ENCODE measurements at regions not wholly inside any gene's neighbourhood (a gene's known extent, or its start where the extent isn't known, plus 50 kb on each side); places are given as distances from the start of the nearest gene placed in this dataset.

GRCh38 chr2:120952318-120952717 lies 216.7 kb downstream of the GLI2 start (continued):
- TF ChIP-seq EZH2 (IDR thresholded peaks at IDR 0.05): no peak
- no peak for TF ChIP-seq TCF7L2 (IDR thresholded peaks at IDR 0.05; ENCODE audit: borderline replicate concordance, extremely low read depth, insufficient read depth, insufficient read length)
- TF ChIP-seq, protein P1, sequence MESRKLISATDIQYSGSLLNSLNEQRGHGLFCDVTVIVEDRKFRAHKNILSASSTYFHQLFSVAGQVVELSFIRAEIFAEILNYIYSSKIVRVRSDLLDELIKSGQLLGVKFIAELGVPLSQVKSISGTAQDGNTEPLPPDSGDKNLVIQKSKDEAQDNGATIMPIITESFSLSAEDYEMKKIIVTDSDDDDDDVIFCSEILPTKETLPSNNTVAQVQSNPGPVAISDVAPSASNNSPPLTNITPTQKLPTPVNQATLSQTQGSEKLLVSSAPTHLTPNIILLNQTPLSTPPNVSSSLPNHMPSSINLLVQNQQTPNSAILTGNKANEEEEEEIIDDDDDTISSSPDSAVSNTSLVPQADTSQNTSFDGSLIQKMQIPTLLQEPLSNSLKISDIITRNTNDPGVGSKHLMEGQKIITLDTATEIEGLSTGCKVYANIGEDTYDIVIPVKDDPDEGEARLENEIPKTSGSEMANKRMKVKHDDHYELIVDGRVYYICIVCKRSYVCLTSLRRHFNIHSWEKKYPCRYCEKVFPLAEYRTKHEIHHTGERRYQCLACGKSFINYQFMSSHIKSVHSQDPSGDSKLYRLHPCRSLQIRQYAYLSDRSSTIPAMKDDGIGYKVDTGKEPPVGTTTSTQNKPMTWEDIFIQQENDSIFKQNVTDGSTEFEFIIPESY (IDR thresholded peaks at IDR 0.05; ENCODE audit: extremely low read depth, insufficient replicate concordance, low read length): no peak
- TF ChIP-seq CBX3 (IDR thresholded peaks at IDR 0.05; ENCODE audit: low read depth): no peak

DNA sequence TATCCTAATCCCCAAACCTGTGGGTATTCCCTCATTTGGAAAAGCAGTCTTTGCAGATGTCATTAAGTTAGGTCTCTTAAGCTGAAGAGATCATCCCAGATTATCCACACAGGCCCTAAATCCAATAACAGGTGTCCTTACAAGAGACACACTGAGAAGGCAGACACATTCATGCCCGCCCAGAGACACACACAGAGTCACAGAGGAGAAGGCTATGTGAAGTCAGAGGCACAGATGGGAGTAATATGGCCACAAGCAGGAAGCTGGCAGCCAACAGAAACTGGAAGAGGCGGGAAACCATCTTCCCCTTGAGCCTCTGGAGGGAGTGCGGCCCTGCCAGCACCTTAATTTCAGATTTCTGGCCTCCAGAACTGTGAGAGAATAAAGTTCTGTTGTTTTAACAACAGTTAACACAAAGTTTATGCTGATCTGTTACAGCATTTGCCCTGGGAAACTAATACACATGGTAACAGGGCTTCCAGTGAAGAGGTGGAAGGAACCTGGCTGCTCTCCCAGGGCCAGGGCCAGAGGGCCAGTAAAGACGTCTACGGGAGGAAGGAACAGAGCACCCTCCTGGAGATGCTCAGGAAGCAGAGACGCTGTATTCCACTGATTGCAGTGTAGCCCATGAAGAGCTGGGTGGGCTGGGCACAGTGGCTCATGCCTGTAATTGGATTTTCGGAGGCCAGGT lies 217.5 kb downstream of the GLI2 start:
- BruUV-seq (replicated peaks): no TSS peak
- H3K4me1 ChIP-seq (ENCODE audit: control insufficient read depth in 1 of 2, insufficient read depth in 2 of 2, low read length in 2 of 2): no peaks in the 10 kb centered on the region
- H2AFZ ChIP-seq (ENCODE audit: low read depth, low read length, poor library complexity, severe bottlenecking): no peak overlapping the region
- ATAC-seq: no peak
- H3K79me2 ChIP-seq (ENCODE audit: insufficient read depth, low read length): no peaks in the 10 kb centered on the region
- no peak for TF ChIP-seq EGR1 (IDR thresholded peaks at IDR 0.05; ENCODE audit: low read depth)
- TF ChIP-seq ELF1 (IDR thresholded peaks at IDR 0.05; ENCODE audit: borderline replicate concordance, low read depth): no peak
- no peak for TF ChIP-seq CEBPB (IDR thresholded peaks at IDR 0.05; ENCODE audit: low read depth)
- TF ChIP-seq RAD21 (IDR thresholded peaks at IDR 0.05; ENCODE audit: low read depth): no peak
- no peak for TF ChIP-seq POLR2A (IDR thresholded peaks at IDR 0.05; ENCODE audit: borderline replicate concordance, extremely low read depth, insufficient read depth, insufficient read length)
- TF ChIP-seq SIN3A (IDR thresholded peaks at IDR 0.05; ENCODE audit: low read depth): no peak
- no peak for TF ChIP-seq EZH2phosphoT487 (IDR thresholded peaks at IDR 0.05; ENCODE audit: borderline replicate concordance)
- ChIA-PET CTCF (no interaction called here), POLR2A (no interaction called here), RAD21 (ENCODE audit: low non-redundant PET in 1 of 2, low total read pairs in 2 of 2, uncharacterized antibody in 2 of 2, unreplicated experiment in 2 of 2) (no interaction called here)
- no peaks in the 10 kb centered on the region for H3K9me3 ChIP-seq (ENCODE audit: control insufficient read depth in 1 of 2, insufficient read depth in 1 of 2, low read depth in 1 of 2, low read length in 2 of 2)
- H3K9ac ChIP-seq (ENCODE audit: low read length): no peak overlapping the region
- no peak overlapping the region for H3K27ac ChIP-seq (ENCODE audit: low read depth, low read length)
- H3K4me2 ChIP-seq (ENCODE audit: low read length): no peak overlapping the region
- no peaks in the 10 kb centered on the region for H4K20me1 ChIP-seq (ENCODE audit: insufficient read depth)
- no peak for DNase-seq (ENCODE audit: low read depth, low spot score)
- intact Hi-C loops (cut with micrococcal nuclease): no loop called here
- no peaks in the 10 kb centered on the region for H3K27me3 ChIP-seq (ENCODE audit: insufficient read depth, low read length)
- no peaks in the 10 kb centered on the region for H3K36me3 ChIP-seq (ENCODE audit: control insufficient read depth in 1 of 2, insufficient read depth in 2 of 2, low read length in 2 of 2)
- no peaks in the 10 kb centered on the region for H3K9me2 ChIP-seq (ENCODE audit: insufficient read depth)
- H3K4me3 ChIP-seq (replicated peaks in 1 of 2; ENCODE audit: low read depth in 1 of 2, low read length in 2 of 2): no peak overlapping the region
